ENCODE measurements at regions not wholly inside any gene's neighbourhood (a gene's known extent, or its start where the extent isn't known, plus 50 kb on each side); places are given as distances from the start of the nearest gene placed in this dataset.
"Not testable (repeated sequence)": the region's sequence is repeated elsewhere in the genome, so short reads cannot be mapped to it uniquely, and the experiment has no call there.

DNA sequence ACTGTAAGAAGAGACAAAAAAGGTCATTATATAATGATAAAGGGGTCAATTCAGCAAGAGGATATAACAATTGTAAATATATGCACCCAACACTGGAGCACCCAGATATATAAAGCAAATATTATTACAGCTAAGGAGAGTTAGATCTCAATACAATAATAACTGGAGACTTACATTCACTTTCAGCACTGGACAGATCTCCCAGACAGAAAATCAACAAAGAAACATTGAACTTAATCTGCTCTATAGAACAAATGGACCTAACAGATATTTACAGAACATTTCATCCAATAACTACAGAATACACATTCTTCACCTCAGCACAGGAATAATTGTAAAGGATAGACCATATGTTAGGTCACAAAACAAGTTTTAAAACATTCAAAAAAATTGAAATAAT, 512.9 kb downstream of the RPS29 start:
- not testable (repeated sequence) for TF ChIP-seq ATF2 (tag by site-specific recombination; IDR thresholded peaks at IDR 0.05; ENCODE audit: low read depth); ZNF114 (tag by site-specific recombination; IDR thresholded peaks at IDR 0.05); ZNF23 (tag by site-specific recombination; IDR thresholded peaks at IDR 0.05; ENCODE audit: borderline replicate concordance)
- TF ChIP-seq, protein P1, sequence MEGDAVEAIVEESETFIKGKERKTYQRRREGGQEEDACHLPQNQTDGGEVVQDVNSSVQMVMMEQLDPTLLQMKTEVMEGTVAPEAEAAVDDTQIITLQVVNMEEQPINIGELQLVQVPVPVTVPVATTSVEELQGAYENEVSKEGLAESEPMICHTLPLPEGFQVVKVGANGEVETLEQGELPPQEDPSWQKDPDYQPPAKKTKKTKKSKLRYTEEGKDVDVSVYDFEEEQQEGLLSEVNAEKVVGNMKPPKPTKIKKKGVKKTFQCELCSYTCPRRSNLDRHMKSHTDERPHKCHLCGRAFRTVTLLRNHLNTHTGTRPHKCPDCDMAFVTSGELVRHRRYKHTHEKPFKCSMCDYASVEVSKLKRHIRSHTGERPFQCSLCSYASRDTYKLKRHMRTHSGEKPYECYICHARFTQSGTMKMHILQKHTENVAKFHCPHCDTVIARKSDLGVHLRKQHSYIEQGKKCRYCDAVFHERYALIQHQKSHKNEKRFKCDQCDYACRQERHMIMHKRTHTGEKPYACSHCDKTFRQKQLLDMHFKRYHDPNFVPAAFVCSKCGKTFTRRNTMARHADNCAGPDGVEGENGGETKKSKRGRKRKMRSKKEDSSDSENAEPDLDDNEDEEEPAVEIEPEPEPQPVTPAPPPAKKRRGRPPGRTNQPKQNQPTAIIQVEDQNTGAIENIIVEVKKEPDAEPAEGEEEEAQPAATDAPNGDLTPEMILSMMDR (tag by site-specific recombination; IDR thresholded peaks at IDR 0.05) = not testable (repeated sequence)
- TF ChIP-seq, protein P2, sequence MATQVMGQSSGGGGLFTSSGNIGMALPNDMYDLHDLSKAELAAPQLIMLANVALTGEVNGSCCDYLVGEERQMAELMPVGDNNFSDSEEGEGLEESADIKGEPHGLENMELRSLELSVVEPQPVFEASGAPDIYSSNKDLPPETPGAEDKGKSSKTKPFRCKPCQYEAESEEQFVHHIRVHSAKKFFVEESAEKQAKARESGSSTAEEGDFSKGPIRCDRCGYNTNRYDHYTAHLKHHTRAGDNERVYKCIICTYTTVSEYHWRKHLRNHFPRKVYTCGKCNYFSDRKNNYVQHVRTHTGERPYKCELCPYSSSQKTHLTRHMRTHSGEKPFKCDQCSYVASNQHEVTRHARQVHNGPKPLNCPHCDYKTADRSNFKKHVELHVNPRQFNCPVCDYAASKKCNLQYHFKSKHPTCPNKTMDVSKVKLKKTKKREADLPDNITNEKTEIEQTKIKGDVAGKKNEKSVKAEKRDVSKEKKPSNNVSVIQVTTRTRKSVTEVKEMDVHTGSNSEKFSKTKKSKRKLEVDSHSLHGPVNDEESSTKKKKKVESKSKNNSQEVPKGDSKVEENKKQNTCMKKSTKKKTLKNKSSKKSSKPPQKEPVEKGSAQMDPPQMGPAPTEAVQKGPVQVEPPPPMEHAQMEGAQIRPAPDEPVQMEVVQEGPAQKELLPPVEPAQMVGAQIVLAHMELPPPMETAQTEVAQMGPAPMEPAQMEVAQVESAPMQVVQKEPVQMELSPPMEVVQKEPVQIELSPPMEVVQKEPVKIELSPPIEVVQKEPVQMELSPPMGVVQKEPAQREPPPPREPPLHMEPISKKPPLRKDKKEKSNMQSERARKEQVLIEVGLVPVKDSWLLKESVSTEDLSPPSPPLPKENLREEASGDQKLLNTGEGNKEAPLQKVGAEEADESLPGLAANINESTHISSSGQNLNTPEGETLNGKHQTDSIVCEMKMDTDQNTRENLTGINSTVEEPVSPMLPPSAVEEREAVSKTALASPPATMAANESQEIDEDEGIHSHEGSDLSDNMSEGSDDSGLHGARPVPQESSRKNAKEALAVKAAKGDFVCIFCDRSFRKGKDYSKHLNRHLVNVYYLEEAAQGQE (tag by site-specific recombination; IDR thresholded peaks at IDR 0.05) = peak; percentile 61; the same call in 1 of the 2 replicates
